DMS53 (cell line): ENCODE measurements at regions not wholly inside any gene's neighbourhood (a gene's known extent, or its start where the extent isn't known, plus 50 kb on each side); places are given as distances from the start of the nearest gene placed in this dataset.

ENCODE experiments used
- DNase-seq: peaks from one replicate; lab custom pipeline; 2025; lab: John Stamatoyannopoulos, UW

DNA sequence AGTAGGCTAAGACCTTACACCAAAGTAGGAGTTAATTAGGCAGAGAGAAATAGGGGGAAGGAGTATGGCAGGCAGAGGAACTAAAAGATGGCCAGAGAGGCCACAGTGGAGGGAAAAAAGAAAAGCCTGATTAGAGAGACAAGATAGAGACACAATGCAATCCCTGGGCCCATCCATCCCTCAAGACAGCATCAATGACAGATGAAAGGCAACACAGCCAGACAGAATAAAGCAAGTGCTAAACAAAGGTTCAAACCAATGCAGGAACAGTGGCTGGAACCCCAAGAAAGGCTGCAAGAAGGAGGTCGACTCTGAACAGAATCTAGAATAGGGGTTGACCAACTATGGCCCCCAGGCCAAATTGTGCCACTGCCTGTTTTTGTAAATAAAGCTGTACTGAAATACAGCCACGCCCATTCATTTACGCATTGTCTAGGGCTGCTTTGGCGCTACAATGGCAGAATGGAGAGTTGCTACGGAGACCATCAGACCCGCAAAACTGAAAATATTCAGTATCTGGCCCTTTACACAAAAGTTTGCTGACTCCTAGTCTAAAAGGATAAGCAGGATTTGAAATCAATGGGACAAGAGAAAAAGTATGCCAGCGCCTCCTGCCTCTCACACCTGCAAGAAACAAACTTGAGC lies 473.3 kb upstream of the PSMD7 start:
- no peak for DNase-seq

DNA sequence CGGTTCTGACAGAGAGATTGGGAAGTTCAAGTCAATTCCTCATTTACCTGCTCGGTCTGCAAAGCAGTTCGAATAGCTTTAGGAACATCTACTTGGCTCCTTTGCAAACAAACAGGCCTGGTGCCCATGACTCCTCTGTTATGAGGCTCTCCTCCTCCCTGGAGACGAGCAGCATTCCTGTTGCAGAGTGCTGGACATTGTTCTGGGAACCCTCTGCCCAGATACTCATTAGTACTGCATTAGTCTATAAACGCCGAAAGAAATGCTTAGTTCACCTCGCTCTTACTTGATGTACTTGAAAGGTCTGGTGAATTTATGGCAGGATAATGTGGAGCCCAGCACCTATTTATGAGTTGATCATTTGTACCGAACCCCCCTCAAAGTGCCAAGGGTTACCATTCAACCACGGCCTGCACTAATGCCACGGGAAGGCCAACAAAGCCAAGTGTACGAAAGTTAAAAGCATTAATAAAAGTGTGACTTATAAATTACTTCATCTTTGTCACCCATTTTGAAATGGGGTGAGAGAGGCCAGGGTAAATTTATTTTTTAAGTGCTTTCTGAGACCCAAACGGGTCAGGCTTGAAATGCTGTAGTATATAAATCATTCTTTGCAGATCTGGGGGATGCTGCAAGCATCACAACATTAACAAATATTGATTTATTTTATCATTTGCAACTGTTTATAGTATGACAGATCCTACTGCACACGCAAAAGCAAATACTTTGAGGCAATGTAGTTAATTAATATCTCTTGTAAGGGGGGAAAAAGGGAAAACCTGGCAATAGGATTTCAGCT lies 478.9 kb upstream of the PSMD7 start:
- no peak for DNase-seq

DNA sequence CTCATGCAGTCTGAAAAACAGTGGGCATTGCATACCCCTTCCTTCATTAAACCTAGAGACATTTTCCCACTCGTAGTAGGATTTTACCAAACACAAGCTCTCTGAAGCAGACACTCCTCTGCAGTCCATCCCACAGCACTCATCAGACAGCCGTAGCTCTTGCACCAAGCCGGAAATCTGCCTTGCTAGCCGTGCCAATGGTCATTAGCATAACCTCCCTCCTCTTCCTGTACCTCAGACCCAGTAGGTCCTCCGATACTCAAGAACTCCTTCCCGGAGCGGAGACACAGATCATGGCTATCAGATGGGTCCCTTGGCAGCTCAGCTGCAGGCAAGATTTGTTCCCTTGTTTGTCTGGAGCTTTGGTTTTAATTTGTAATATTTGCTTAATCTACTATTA lies 483.1 kb upstream of the PSMD7 start:
- no peak for DNase-seq

DNA sequence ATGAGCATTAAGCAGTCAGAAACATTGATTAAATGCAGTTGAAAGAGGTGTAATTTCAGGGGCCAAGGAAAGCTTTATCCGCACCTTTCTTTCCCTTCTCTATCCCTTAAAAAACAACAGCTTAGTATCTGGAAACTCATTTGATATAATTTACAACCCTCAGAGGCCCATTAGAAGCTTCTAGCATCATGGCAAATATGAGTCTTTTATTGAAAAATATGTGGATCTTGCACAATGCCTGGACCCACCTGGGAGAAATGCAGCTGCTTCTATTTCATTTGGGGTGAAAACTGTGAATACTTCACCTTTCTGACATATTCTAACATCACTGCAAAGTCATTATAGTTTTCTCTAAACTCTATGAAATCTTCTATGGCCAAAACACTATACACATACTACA lies 492.2 kb upstream of the PSMD7 start:
- no peak for DNase-seq

DNA sequence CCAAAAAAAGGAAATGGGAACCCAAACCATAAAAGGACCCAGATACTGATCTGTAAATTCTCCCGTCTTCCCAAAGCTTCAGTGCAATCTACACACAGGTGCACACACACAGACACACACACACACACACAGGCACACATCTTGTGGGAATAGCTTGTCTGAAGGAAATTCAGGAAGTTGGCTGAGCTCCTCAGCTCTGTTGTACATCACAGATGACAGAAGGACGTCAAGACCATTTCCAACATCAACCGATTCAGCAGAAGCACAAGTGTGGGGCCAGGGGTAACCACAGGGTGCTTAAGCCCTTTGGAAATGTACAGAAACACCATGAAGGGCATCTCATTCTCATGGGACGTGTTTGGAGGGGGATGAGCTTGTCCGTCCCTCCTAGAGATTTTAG lies 498.1 kb upstream of the PSMD7 start:
- DNase-seq = no peak

DNA sequence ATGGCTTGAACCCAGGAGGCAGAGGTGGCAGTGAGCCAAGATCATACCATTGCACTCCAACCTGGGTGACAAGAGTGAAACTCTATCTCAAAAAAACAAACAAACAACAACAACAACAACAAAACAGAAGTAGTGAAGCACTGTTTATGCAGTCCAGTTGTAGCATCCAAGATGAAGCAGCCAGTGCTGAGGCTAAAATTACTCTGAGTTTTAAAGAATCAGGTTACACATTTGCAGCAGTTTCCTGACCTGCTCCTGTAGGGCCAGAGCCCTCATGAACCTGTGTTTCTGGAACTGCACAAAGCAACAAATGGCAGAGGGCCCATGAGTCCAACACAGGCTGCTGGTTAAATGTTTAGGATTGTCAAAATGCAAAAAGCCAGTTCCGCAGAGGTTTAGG lies 499.5 kb upstream of the PSMD7 start:
- no peak for DNase-seq

DNA sequence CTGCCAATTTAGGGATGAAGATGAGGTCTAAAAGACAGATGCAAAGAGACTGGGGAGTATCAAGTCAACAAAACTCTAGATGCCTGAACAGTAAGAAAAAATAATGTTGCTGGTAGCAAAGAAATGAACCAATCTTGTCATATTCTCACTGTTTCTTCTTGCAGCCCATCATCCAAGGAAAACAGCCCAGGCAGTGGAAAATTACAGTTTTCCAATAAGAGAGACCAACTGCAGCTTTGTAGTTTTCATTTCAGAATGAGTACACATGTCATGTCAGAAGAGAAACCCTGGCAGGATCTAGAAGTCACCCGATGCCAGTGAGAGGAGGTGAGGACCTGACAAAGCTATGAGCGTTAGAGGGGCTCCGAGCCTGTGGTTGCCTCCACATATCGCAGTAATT lies 500.4 kb upstream of the PSMD7 start:
- DNase-seq = no peak

DNA sequence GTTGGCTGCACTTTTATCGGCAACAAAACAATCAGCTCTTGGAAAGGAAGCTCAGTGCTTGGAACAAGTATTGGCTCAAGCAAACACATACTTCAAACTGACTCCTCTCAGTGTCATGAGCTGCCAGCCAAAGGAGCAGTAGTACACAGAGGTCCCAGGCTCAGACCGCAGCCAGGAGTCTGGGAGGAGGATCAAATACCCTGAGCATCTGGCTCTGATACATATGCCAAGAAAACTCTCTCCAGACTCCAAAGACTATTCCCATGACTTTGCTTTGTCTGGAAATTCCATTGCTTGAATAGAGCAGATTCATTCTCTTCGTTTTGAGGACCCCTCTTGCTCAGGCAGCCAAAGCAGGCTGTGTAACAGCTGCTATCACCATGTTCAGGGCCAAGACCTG lies 501.6 kb upstream of the PSMD7 start:
- DNase-seq = no peak

DNA sequence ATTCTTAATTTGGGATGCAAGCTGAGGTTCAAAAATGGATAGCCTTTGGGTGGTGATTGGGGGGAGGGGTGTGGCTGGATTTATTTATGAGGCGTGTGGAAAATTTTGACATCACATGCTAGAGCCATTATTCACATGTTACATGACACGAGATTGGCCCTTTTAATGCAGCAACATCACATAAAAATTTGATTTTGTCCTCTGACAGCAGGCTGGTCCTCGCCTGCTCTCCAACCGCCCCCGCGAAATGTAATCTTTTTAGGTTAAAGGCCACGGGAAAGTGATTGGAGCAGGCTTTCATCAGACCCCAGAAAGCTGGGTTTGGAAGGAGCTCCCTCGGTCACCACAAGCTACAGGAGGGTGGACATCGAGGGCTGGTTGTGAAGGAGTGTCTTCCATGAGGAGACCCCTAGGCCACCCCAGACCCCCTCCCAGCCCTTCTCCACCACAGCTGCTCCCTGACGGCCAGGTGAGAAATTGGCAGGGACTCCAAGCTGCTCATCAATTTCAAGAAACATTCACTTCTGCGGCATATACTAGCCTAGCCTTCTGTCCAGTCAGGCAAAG lies 502.7 kb upstream of the PSMD7 start:
- DNase-seq = no peak

DNA sequence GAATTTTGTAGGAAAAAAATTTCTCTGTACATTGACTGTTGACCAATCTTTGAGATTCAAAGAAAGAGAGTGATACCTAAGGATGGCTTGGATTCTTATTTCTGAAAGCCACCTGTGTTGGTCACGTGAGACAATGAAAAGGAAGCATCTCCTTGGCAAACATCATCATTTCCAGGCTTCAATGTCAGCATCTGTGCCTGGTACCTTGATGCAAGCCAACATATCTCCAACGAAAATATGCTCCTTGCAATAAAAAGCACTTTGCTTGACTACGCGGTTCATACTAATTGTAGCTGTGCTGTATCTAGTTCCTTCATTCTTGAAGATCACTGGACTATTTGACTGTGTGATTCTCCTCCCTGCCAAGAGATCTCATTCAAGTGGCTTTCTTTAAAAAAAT lies 503.4 kb upstream of the PSMD7 start:
- DNase-seq = no peak

DNA sequence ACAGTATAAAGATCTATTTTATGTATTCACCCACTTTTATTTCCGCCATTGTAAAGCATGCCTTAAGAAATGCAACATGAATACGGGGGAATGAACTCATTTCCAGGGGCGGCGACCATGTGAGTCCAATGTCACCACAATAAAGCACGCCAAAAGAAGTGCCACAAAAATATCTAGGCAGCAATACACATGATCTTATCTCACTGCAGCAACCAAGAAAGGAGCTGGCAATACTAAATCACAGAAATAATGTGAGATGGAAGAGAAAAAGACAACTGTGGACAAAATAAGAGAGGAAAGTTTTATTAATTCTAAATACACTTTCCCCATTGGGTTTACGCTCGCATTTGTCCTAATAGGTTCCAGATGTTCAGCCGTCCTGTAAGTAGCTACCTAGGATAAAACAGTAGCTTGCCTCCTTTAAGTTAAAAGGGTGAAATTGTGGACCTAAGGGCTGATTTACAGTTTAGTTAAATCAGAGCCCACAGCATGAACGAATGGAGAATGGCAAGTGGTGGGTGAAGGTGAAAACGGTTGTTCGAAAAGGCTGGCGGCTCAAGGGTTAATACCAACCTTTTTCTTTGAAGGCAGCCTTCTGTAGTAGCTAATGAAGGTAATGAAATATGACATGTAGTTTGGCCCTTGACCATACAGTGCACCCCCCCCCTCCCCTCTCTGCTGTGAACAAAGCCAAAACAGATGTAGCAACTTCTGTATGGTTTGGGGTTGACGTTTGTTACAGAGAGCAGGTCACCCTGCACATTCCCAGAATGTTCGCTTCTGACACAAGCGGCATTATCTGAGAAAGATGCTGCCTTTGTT lies 504.2 kb upstream of the PSMD7 start:
- no peak for DNase-seq

DNA sequence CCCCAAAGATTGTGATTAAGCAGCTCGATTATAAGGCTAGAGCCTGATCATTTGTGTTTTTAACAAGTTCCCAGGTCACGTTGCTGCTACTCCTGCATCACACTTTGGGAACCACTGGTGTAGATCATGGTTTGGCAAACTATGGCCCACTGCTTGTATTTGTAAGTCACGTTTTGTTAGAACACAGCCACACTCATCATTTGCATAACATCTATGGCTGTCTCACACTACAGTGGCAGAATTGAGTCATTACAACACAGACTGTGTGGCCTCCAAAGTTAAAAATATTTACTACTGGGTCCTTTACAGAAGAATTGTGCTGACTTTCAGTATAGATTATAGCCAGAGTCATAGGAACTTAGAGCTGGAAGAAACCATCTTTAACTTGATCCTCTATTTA lies 515.3 kb upstream of the PSMD7 start:
- no peak for DNase-seq

DNA sequence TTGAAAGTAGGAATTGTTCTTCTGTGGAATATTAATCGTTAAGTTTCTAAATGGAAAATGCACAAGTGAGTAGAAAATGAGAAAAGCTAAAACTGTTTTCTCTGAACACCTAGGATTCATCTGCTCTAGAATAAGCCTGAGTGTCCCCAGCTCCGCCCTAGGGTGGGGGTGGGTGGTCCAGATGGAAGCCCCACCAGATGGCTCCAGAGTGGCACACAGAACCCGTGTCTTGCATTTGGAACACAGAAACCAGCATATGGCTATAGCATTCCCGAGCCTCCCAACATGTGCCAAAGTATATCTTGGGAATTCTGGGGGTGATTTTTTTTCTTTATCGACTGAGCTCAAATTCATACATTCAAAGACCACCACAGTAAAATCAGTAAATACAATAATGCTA lies 517.7 kb upstream of the PSMD7 start:
- no peak for DNase-seq

DNA sequence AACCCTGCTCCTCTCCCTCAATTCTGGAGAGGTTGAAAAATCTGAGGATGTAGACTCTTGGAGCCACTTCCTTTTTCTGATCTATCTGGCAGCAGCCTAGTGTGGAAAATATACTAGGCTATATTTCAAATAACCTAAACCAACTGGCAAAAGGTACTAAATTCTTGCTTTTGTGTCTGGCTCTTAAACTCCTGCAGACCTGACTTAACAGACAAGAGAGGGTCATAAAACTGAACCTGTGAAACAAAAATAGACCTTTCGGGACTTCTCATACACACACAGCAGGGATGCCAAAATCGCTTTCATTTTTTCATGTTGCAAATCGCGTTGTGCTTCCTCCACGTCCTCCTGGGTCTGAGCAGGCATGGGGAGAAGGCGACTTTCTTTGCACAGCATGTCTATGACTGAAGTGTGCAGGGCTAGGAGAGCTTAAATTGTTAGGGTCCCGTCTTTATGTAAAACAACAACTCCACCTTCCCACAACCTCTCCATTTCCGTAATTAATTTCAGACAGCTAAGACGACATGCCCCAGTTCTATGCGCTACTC lies 520.7 kb upstream of the PSMD7 start:
- DNase-seq = no peak

DNA sequence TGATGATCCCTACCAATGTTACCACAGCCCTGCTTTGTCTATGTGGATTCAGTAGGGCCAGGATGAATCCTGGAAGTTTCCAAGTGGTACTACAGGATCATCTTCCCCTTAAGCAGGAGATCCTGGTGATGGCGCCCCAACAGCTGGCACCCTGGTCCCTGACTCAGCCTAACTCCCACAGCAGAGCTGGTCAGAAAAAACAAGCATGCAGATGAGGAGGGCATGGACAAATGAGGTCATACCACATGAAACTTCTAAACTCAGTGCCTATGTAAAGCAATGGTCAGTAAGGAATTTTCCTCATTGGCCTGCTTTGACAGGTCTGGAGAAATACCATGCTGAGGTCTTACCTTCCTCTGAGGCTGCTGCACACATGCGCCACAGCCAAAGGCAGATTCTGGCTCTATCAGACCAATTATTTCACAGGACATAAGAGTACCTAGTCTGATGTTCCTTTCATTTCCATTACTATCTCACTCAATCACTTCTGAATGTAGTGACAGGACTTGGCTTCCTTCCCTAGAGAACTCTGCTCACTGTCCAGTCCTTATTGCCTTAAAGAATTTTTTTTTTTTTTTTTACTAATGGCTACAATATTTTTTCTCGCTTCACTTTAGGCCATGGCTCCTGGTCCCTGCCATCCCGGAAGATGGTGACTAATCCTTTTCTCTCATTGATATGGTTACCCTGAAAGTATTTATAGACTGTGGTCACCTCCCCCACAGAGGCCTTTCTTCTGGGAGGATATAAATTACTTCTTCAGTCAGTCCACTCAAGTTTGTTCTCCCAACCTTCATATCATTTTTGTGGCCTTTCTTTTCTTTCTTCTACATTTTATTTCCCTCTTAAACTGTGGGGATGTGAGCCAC lies 525.2 kb upstream of the PSMD7 start:
- DNase-seq = no peak

DNA sequence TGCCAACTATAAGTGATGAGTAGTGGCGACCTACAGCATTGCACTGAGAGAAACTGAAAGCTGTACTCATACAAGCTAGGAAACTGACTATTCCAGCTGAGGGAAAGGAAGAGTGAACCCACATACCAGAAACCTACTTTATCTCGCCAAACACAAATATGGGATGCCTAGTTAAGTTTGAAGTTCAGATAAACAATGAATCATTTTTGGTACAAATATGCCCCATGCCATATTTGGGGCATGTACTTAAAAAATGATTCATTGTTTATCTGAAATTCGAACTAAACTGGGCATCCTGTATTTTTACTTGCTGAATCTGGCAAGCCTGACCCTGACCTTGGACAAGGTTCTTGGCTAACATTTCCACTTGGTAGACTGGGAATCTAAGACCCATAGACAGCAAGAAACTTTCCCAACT lies 527.8 kb upstream of the PSMD7 start:
- DNase-seq = no peak

DNA sequence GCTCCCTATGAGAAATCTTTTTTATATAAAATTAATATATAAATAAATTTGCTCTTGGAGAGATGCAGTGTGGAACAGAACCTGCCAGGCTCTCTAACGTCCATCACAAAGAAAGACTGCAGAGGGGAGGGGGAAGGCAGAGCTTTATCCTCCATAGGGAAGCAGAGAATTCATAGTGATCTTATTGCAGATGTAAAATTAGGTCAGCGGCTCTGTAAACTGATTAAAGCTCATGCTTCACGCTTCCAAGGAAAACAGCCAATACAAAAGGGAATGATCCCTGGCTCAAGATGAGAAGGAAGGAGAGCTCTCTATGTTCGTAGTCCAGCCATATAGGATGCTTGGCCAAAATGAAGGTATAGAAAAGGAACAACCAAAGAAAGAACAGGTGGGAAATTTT lies 532.3 kb upstream of the PSMD7 start:
- DNase-seq = no peak

DNA sequence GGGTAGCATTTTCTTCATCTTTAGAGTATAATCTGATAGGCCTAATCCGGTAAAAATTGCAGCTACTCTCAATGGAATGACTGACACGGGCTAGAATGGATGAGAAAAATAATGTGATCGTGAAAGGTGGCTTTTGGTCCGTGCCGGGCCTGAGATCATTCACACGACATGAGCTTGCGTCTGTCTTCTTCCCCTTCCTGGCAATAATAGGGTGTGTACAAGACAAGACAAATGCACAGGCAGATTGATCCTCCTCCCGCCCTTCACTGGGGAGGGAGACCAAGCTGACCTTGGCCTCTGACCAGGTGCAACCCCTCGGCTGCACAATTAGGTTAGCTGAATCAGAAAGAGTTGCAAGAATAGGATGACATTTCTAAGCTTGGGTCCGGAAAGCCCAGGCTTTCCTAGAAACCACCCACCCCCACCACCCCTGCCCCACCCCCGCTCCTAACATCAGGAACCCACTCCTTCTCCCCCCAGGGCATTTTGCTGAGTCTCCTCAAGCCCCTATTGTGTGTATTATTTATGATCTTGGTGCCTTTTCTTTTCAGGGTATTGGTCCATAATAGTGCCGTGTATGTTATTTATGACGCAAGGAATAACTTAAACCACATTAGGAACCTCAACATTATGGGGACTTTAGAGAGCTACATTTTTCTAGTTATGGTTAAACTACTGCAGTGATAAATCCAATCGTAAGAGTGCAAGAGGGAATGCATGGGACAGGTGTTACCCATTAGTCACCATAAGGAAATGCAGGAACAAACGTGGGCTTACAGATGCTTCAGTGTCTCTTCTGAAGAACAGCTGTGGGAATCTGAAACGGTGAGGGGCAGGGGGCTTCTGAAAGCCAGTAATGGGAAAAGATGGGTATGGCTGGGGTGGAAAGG lies 540.1 kb upstream of the PSMD7 start:
- DNase-seq = no peak

DNA sequence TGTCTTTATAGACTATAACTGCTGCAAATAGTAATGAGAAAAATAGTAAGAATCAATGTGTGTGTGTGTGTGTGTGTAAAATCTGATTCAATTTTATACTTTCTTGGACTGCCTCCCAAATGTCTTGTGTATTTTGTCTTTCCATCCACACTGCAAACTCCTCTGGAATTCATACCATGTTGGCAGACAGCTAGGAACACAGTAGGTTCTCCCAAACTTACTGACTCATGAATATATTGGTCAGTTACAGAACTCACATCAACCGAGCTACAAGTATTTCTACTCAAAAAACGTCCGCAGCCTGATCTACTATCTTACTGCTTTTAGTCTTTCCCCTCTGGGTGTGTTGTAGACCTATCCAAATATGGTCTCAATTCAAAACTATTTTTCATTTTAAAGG lies 542.7 kb upstream of the PSMD7 start:
- no peak for DNase-seq

DNA sequence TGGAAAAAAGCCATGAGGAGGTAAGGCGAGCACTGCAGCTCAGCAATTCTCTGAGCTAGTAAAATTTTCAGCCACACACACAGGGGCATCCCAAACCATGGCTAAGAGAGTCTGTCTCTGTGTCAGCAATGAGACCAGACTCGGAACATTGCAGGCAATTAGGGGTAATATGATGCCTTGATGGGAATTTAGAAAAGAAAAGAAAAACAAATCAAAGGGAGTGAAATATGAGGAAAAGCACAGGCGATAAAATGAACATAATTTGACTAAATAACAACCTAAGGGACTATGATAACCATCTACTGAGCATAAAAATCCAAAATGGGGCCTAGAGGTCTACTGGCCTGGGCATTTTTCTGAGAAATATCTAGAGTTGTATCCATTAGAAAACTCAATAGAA lies 546.0 kb upstream of the PSMD7 start:
- no peak for DNase-seq
